ENCODE measurements at regions not wholly inside any gene's neighbourhood (a gene's known extent, or its start where the extent isn't known, plus 50 kb on each side); places are given as distances from the start of the nearest gene placed in this dataset.
"Not testable (repeated sequence)": the region's sequence is repeated elsewhere in the genome, so short reads cannot be mapped to it uniquely, and the experiment has no call there.

DNA sequence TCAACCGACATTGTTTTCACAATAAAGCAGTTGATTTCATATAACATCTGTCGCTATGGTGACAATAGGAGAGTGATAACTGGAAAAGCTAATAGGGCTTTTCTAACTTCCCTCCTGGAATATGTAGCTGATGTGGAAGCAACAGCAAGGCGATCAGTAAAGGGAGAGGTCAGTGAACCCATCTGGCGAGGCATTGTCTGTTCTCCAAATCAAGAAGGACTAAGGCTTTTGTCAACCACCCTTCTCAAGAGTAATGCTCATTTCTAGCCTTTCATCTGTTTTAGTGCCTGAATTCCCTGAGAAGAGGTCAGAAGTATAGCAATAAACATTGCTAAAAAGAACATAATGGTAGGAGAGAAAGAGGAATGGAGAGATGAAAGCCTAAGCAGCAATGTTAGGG lies 201.3 kb downstream of the AKAP7 start:
- no peak for DNase-seq

GRCh38 chr6:131346896-131347295 lies 211.6 kb downstream of the AKAP7 start:
- not testable (repeated sequence) for DNase-seq

DNA sequence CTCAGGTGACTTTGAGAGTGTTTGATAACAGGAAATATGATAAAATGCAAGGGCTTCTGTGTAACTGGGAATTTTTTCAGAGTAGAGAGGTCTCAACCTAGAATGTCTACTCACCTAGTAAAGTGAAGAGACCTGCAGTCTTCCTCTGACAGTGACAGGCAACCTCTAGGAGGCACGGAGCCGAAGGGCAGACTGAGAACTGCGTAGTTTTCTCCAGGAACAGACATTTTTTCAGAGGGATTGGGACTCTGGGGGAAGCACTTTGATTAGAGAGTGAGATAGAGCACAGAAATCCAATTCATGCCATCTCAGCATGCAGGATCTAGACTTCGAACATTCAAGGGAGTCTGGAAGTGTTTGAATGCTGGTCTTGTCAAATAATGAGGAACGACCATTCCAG lies 213.3 kb downstream of the AKAP7 start:
- DNase-seq, result no peak

- no peak for DNase-seq
These were observed 213.9 kb downstream of the AKAP7 start for GRCh38 chr6:131349199-131349598.

GRCh38 chr6:131353106-131353505 lies 217.8 kb downstream of the AKAP7 start:
- no peak for DNase-seq

DNA sequence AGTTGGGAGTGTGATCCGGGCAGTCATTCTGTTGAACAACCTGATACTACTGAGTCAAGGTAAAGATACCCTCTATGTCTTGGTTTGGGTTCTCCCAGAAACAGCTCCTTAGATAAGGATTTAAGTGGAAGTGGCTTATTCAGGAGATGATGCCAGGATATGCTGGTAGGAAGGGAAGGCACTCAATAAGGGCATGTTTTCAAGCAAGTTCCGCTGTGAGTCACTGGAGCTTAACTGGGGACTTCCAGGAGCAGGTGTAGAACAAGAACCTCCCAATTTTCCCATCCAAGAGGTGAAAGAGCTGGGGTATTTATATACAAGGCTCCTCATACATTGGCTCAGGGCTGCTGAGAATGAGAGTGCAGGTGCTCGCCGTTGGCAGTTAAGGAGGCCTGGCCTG lies 218.6 kb downstream of the AKAP7 start:
- DNase-seq, result no peak

GRCh38 chr6:131354356-131354755 lies 218.7 kb upstream of the ARG1 start:
- DNase-seq, result no peak

DNA sequence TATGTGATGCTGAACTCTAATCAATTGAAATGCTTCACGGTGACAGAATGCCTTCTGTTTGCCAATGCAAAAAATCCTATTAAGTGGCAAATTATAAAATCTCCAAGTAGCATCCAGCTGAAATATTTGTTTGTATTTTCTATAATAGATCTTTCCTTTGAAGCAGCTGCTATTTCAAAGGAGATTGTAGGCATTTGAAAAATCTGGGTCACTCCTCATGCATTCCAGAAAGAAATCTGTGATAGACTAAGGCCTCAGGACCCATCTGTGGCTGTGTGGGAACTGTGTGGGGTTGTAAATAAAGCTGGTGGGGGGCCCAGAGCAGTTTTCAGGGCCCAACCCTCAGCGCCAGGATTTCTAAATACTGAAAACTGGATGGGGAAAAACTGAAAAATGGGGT lies 216.9 kb upstream of the ARG1 start:
- DNase-seq, result no peak

DNA sequence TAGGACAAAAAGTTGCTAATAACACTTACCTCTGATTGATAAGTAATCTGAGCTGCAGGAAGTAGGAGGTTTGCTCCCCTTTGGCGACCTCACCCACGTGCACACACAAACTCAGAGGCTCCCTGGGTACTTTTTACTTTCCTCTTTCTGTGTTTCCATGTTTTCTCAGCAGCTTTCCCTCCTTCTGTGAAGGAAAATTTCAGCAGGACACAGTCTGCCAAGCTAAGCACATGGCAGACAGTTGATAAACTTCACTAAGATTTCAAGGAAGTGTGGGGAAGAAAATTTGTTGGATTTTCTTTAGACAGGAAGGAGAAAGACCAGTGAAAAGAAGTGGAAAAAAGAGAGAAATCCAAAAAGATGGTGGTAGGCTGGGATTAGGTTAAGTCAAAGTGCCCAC lies 215.5 kb upstream of the ARG1 start:
- no peak for DNase-seq

DNA sequence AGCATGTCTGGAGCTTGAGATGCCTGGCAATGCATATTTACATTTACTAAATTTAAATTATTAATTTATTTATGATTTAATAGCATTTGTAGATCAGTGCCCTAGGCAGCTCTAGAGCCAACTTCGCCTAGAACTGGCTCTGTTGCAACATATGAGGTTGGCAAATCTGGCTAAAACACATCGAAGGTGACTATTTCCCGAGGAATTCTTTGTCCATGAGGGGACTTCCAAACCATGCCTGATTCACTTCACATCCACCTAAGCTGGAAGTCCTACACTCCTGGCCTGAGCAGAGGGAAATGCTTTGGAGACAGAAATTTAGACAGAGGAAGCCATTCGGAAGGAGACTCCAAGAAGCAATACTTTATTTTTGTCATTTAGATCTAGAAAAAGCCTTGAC lies 211.0 kb upstream of the ARG1 start:
- no peak for DNase-seq

DNA sequence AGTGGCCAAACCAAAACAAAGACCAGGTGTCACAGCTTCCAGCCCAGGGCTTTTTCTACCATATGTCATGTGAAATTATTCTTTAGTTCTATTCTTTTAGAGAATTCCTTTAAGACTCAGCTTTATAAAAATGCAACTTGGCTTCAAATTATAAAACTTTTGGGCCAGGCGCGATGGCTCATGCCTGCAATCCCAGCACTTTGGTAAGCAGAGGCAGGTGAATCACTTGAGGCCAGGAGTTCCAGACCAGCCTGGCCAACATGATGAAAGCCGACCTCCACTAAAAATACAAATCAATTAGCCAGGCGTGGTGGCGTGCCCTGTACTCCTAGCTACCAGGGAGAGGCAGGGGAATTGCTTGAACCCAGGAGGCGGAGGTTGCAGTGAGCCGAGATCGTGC lies 210.3 kb upstream of the ARG1 start:
- no peak for DNase-seq

GRCh38 chr6:131363947-131364834 lies 208.8 kb upstream of the ARG1 start:
- DNase-seq, result no peak

DNA sequence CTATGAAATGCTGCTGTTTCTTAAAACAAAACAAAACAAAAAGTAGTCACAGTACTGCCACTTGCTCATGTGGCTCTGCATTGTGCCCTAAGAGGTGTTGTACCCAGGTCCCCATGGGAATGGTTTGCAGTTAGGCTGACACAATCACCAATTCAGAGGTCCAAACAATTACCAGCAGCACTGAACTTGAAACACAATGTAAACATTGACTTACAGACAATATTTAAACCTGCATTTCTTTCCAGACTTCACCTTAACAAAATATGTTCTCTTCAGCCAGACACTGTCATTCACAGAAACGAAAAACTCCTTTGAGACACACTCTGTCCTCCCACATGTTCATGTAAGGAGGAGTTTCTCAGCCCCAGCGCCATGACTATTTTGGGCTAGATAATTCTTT lies 206.8 kb upstream of the ARG1 start:
- no peak for DNase-seq

DNA sequence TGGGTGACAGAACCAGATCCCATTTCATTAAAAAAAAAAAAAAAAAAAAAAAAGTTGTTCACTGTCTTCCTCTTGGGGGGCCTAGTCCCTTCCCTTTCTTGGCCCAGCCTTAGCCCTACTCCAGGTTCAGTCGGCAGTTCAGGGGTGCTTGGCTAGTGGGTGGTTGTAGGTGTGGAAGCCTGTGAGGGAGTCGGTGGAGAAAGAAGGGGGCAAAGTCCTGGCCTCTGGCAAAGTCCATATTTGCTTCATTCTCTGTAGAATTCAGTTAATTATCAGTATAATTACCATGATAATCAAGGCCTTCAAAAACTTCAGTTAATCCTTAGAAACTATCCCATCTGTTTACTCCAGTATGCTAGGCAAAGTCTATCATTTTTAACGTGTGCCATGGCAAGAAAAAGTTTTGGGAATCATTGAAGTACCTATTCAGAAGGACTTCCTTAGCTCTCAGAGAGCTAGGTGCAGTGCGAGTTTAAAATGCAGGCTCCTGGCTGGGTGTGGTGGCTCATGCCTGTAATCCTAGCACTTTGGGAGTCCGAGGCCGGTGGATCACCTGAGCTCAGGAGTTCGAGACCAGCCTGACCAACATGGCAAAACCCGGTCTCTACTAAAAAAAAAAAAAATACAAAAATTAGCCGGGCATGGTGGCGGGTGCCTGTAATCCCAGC lies 205.7 kb upstream of the ARG1 start:
- no peak for DNase-seq

- no peak for DNase-seq
These were observed 204.7 kb upstream of the ARG1 start for GRCh38 chr6:131368198-131368911.

- DNase-seq, result no peak
These were observed 200.5 kb upstream of the ARG1 start for GRCh38 chr6:131372535-131372934.

- no peak for DNase-seq
These were observed 195.8 kb upstream of the ARG1 start for GRCh38 chr6:131377112-131377705.

DNA sequence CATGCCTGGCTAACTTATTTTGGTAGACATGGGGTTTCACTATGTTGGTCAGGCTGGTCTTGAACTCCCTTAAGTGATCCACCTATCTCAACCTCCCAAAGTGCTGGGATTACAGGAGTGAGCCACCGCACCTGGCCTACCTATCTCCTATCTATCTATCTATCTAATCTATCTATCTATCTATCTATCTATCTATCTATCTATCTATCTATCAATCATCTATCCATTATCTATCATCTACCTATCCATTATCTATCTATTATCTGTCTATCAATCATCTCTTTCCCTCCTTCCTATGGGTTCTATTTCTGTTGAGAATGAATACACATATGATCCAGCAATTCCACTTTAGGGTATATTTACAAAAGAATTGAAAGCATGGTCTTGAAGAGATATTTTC lies 194.2 kb upstream of the ARG1 start:
- no peak for DNase-seq

DNA sequence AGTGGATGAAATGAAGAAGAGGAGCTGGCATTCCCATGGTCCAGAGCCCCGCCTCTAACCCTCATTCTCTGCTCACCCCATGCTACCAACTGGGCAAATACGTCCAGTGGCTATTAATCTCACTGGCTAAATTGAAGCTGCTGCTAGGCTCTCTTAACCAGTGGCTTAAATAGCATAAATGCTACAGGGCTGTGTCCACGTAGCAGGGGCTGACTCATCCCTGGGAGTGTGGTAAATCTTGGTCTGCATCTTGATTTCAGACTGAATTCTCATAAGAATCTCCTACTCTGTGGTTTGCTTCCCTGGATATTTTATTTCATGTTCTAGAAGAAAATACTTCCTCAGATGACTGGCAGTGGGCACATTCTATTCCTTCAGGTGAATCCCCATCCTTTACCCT lies 193.1 kb upstream of the ARG1 start:
- DNase-seq, result peak; percentile 24

GRCh38 chr6:131381052-131381708 lies 191.8 kb upstream of the ARG1 start:
- DNase-seq, result no peak

DNA sequence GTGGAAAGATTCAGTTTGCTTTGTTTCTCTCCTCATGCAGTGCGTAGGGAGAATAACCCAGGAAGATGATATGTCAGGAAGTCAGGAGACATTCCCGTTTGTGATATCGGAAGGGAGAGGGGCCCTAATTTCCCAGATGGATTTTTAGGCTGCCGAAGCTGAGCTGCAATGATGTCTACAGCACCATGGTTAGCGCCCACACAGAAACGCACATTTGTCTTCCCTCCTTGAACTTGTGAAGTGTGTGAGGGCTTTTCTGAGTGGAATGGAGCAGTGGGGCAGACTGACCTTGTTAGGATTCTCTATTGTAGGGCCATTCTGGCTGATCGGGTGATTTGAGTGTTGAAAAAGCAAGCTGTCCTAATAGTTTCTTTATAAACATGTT lies 191.3 kb upstream of the ARG1 start:
- no peak for DNase-seq

GRCh38 chr6:131382631-131383030 lies 190.4 kb upstream of the ARG1 start:
- DNase-seq, result no peak

Measured in HCEC 1CT (cell line).